ENCODE measurements at regions not wholly inside any gene's neighbourhood (a gene's known extent, or its start where the extent isn't known, plus 50 kb on each side); places are given as distances from the start of the nearest gene placed in this dataset.

DNA sequence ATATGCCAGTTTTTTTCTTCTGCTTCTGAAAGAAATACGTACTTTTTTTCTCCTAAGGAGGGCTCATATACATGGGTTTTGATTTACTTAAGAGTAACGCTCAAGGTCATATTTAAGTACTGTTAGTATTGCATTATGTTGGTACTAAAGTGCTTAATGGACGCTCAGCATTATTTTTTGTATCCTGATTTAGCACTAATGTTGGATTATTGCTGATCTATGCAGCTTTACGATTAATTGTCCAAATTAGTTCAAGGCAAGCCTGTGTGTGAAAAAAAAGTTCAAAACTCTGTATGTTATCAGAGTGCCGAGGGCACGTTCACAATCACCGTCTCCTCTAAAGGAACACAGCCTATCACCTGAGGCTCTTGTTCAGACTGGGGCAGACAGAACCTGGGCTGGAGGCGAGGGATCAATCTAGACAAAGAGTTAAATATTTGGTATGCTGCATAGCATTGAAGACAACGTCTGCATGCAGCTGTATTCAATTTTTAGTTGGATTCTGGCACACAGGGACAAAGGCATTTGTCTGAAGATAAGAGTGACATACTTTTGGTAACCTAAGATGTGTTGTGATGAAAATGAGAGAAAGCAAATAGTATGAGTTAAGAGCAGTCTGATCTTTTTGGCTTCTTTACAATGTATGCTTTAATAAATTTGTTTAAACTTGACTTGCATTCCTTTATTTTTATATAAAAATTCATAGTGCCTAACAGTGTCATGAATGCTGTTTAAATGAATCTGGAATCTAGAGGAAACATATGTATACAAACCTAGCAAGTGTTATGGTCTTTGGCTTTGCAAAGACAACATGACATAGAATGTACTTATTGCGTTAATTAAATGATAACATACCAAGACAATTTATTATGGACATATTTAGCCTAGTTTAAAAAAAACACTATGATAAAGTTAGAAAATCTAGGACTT lies 341.2 kb downstream of the SAMD5 start:
- Histone ChIP-seq H3K27me3 (ENCODE audit: control insufficient read depth, insufficient read depth, low read length) (no peaks in the 10 kb centered on the region), H3K79me1 (ENCODE audit: low read depth in 1 of 2, low read length in 2 of 2) (no peaks in the 10 kb centered on the region), H3K27ac (ENCODE audit: insufficient read depth, low read length) (no peak overlapping the region), H2BK5ac (ENCODE audit: low read depth, low read length, poor library complexity, severe bottlenecking) (no peak overlapping the region), H2BK120ac (ENCODE audit: low read depth, low read length) (no peak overlapping the region), H2AFZ (replicated peaks; ENCODE audit: low read length, poor library complexity) (no peak overlapping the region), H3K4ac (ENCODE audit: low read depth, low read length) (no peak overlapping the region), H2BK20ac (ENCODE audit: low read depth, low read length) (no peak overlapping the region), H4K5ac (ENCODE audit: low read depth, low read length) (no peak overlapping the region), H3K9me3 (ENCODE audit: control insufficient read depth, insufficient read depth, low read length) (no peaks in the 10 kb centered on the region), H2BK15ac (ENCODE audit: low read depth, low read length) (no peak overlapping the region), H4K20me1 (ENCODE audit: insufficient read depth, low read length) (no peaks in the 10 kb centered on the region), H3K4me2 (ENCODE audit: low read depth, low read length) (no peak overlapping the region; the same call in 1 of the 2 replicates), H3K14ac (replicated peaks; ENCODE audit: low read depth, low read length) (no peak overlapping the region), H3K9ac (ENCODE audit: low read depth, low read length) (no peak overlapping the region), H4K91ac (ENCODE audit: insufficient read depth, low read depth, low read length) (no peak overlapping the region), H3K56ac (ENCODE audit: extremely low read depth, insufficient read depth, low read length) (no peak overlapping the region), H2AK5ac (ENCODE audit: low read depth, low read length) (no peak overlapping the region), H4K8ac (ENCODE audit: low read depth in 2 of 2, low read length in 2 of 2) (no peak overlapping the region), H3K23ac (ENCODE audit: low read depth, low read length) (no peak overlapping the region), H2AK9ac (replicated peaks; ENCODE audit: low read depth, low read length, poor library complexity) (no peak overlapping the region), H3K36me3 (ENCODE audit: control insufficient read depth, insufficient read depth, low read length) (no peaks in the 10 kb centered on the region), H3K18ac (ENCODE audit: low read depth, low read length) (no peak overlapping the region), H3K9me1 (ENCODE audit: insufficient read depth, low read length) (no peaks in the 10 kb centered on the region), H3K4me1 (ENCODE audit: control insufficient read depth, insufficient read depth, low read length) (no peaks in the 10 kb centered on the region; the same call in 1 of the 2 replicates), H3K4me3 (ENCODE audit: insufficient read depth, low read depth, low read length) (no peak overlapping the region)
- TF ChIP-seq MAFK (IDR thresholded peaks at IDR 0.05; ENCODE audit: low read depth, low read length) (peak; percentile 36; the same call in 1 of the 2 replicates), MXI1 (IDR thresholded peaks at IDR 0.05; ENCODE audit: borderline replicate concordance, low read depth, low read length) (no peak)
- dilution Hi-C loops (cut with HindIII; ENCODE audit: low sequenced_read_pairs, unreplicated experiment) (no loop called here), intact Hi-C loops (cut with micrococcal nuclease) (no loop called here), in situ Hi-C loops (cut with MboI; ENCODE audit: low sequenced_read_pairs) (no loop called here)
- ChIA-PET POLR2A (ENCODE audit: unreplicated experiment) (no interaction called here), CTCF (no interaction called here)
- BruUV-seq (replicated peaks) = no TSS peak
- ATAC-seq (ENCODE audit: low read depth) (0 out of 2 replicates have a peak, but pooled peaks have one; percentile 24), DNase-seq (no peak)
- 26% methylated on average over 2 of the region's 10 CpGs; no CpG with 5 or more reads in 1 of the 2 experiments for WGBS, 2 experiments (ENCODE audit: extremely low coverage in 2 of 2, insufficient read length in 1 of 2)

Measured in IMR-90 (cell line).